SW480 (cell line): ENCODE measurements at regions not wholly inside any gene's neighbourhood (a gene's known extent, or its start where the extent isn't known, plus 50 kb on each side); places are given as distances from the start of the nearest gene placed in this dataset.
"Not testable (repeated sequence)": the region's sequence is repeated elsewhere in the genome, so short reads cannot be mapped to it uniquely, and the experiment has no call there.

Experiments
- DNase-seq: peaks from one replicate; pipeline ENCODE4 v3.0.0-alpha.2; 2016; ENCODE audit warnings: low spot score

DNA sequence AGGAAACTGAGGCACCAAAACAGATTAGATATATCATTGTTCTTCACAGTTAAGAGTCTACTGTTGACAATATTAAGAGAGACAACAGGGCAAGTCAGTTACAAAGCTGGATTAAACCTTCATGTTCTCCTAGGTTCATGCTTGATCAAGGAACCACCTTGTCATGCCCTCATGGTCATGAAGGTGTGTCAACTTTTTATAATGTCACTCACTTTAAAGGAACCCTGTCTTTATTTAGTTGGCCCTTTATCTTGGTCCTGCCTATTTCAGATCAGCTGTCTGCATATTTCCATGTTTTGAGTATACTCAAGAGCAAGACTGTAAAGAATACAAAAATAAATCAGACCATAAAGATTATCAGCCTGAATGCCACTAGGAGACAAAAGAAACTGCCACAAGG lies 140.2 kb upstream of the FAM241A start:
- DNase-seq: no peak

DNA sequence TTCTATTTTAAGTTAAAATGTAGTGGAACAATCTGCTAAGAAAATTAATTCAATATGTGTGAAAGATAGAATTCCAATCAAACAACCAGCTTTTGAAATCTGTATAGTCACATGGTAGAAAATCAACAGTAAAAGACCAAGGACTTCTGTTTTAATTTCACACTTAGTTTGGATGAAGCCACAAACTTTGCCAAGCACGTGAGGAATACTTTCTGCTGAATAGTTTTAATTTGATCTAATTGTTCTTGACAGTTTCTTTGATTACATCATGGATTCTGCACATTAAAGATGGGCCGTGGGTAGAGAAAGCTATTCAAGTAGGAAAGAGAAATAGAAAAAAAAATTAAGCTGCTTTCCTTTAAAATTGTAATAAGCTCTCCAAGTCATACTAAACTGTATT lies 137.9 kb upstream of the FAM241A start:
- no peak for DNase-seq

DNA sequence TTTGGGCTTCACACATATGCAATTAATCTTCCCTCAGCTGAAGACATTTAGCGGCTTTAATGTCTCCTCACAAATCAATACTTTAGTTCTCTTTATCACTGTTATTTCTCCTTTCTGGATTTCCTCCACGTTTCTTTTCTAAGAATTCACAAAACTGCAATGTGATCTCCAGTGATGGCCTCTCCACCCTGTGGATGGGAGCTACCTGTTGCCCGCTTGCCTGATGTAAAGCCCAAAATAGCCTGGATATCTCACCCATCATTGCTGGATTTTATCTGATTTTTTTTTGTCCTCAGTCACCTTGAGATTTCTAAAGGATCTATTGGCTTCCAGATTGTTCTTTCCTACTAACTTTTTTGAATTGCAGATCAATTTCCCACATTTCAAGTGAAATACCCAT lies 129.3 kb upstream of the FAM241A start:
- DNase-seq: no peak

DNA sequence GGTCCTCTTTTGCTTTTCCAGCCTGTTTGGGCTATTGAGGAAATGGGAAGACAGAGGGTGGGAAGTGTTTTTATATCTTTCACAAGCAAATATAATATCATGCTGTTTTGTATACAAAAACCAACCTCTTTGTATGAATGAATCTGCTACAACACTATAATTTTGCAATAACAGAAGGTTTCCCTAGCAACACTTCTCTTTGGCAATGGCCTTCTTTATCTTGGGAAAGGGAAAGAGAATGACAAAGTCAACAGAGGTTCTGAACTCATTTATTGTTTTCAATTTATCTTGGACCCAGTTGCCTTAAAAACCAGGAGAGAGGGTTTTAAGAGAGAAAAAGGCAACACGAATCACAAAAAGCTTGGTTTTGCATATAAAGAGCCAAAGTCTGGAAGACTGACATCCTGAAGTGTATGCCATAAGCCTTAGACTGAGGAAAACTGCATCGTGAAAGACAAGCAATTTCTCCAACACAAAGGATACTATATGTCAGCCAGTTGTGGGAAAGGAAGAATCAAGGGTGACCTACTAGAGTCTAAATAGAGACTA lies 121.8 kb upstream of the FAM241A start:
- no peak for DNase-seq

DNA sequence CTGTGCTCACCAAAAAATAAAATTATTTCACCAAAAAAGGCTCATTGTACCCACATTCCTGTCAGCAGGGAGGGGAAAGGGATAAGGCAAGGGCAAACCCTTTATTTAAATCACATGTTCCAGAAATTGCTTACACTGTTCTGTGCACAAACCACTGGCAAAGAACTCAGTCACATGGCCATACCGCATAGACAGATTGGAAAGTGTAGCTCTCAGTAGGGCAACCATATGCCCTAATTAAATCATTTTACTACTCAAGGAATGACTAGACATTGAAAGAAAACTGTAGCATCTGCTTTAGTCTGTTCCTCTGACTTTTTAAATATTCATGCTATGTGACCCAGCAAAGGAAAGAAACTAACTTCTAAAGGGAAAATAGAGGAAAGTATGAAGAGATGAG lies 119.2 kb upstream of the FAM241A start:
- DNase-seq: no peak

DNA sequence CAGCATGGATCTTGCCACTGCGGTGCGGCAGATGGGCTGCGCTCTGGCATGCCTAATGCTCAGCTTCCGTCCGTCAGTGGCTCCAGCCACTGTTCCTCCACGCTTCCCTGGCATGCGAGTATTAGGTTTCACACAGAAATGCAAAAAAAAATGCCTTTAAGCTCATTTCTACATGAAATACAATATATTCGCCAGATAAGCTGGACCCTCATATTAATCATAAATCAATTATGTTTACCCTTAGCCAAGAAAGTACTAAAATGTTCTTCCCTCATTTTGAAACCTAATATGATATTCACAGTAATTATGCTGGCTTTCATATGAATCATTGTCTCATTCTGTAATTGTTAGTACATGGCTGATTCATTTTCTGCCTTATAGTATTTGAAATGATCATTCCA lies 115.5 kb upstream of the FAM241A start:
- no peak for DNase-seq

DNA sequence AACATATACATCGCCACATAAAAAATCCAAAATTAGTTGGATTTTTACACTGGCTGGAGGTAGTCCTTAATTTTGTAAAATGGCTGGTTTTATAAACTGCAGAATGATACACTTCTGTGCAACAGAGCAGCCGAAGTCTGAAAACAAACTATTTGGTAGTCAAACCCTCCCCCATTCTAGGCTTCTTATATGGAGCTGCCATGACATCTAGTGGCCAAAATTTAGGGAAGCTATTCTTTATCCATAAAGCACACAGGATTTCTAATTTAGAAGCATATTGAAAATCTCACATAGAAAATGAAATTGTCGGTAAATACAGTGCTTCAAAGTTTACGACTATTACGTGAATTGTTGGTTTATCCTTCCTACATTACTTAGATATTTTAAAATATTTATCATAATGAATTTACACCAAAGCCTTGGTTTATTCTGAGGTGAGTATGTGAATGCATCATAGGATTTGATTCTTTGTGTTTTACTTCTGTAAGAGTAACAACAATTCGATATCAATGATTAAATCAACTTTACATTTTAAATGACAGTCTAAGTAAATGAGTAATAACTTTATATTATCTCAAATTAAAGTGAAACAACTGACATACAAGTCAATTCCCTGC lies 113.4 kb upstream of the FAM241A start:
- DNase-seq: peak; percentile 50

DNA sequence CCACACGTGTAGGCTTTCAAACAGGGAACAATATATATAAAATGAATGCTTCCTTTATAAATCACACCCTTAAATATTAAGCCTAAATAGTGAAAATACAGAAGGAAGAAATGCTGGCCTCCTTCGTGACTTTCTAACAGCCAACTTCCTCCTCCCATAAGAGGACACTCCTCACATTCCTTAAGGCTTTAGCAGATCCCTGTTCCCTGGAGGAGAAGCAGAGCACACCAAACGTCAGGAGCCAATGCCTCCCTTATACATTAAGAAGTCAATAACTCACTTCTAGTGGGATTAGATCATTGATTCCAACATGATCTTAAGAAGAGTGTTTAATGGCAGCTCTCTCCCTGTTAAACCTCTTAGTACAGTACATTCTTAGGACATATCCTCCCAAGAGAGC lies 108.4 kb upstream of the FAM241A start:
- no peak for DNase-seq

DNA sequence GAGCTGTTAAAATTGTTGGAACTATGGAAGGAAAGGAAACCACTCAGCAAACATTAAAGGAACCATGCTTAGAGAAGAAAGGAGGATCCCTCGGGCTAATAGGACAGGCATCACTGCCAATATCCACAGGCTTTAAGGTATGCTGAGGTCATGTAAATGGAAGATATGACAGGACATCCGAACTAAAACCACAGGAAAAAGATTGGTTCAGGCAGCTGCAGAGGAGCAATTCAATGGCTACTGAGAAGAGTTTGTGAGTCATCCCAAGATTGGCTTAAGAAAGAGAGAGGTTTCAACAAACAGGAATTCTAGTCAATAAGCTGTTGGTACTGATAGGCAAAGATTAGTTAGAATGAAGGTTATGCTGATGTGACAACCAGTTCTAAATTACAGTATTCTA lies 106.4 kb upstream of the FAM241A start:
- no peak for DNase-seq

DNA sequence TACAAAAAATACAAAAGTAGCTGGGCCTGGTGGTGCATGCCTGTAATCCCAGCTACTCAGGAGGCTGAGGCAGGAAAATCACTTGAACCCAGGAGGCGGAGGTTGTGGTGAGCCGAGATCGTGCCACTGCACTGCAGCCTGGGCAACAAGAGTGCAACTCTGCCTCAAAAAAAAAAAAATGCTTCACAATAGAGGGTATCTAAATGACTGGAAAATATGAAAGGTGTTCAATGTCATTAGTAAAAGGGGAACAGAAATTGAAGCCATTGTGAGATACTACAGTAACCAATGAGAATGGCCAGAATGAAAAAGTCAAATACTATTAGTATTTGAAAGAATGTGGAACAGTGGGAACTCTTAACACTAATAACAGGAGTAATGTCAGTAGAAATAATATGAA lies 96.1 kb upstream of the FAM241A start:
- DNase-seq: not testable (repeated sequence)

DNA sequence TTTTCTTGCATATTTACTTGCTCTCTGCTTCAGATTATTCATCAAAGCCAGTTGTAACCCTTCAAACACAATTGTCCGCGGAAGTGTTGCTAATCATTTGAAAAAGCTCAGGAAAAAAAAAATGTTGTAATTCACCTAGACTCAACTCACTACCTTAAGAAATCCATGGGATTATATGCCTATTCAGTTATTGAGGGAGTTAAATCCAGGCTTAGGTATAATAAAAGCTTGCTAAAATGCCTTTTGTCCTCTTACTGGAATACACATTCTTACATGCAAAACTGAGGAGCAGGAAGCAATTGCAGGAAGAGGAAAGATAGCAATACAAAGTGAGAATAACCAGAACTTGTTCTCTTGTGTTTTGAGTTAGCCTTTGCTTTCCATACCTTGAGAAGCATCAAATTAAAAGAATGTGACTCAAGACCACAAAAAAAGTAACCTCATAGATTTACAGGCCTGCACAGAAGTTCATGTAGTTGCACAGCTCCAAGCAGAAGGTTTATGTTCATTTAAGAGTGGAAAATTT lies 91.4 kb upstream of the FAM241A start:
- DNase-seq: no peak

DNA sequence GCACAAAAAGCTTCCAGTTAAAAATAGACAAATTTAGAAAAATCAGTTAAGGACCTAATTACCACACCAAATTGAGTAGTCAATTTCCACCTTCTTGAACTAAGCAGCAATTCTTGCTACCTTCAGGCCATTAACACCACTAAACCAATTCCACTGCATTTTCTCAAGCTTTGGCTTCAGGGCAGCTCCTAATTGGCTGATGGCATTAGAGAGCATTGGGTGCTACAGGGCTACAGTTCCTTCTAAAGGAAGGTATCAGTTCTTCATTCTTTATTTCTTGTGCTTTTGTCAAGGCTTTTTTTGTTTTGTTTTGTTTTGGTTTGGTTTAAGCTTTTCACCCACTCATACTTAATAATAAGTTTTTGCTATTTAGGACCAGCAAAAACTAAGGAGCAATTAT lies 90.2 kb upstream of the FAM241A start:
- DNase-seq: no peak

DNA sequence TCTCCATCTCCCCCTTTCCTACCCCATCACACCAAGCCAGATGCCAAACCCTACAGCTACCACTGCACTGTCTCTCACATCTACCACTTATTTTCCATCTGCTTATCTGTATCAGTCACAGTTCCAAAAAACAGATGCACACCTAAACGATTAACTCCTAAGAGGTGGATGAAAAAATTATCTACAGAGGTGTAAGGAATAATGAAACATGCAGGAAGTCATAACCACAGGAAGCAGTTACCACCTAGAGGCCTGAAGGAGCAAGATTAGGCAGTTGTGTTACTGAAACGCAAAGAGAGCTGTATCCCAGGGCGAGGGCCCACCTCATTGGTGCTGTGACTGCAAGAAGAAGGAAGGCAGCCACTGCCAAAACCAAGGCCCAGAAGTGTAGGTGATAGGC lies 87.8 kb upstream of the FAM241A start:
- no peak for DNase-seq

DNA sequence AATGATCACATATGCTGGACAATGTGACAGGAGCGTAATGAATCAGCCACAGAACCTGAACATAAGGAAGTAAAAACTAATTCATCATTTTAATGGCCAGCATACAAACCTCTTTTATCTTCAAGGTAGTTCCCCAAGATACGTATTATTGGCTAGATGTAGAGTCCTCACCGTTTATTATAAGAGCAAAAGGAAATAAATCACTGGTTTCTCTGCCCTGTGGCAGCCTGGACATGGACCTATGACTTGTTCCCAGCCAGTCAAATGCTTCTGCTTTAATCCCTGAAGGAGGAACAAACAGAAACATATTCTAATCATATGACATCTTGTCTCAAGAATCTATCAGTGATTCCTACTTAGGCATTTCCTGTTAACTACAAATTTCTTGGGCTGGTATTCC lies 86.8 kb upstream of the FAM241A start:
- DNase-seq: no peak

DNA sequence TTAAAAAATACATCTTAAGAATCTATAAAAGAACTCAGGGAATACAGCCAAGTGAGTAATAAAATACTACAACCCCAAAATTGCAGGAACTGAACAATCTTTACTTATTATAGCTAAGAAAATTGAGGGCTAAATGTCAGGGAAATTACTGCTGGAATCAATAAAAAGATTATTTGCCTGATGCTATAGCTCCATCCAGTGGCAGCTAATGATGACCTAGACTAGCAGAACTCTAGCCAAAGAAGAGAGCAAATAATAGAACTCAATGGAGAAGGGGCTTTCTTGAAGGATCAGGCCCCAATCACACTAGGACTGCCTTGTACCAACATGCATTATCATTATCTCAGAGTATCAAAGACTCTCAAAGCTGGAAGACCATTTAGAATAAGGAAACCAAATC lies 85.0 kb upstream of the FAM241A start:
- peak; percentile 2 for DNase-seq

DNA sequence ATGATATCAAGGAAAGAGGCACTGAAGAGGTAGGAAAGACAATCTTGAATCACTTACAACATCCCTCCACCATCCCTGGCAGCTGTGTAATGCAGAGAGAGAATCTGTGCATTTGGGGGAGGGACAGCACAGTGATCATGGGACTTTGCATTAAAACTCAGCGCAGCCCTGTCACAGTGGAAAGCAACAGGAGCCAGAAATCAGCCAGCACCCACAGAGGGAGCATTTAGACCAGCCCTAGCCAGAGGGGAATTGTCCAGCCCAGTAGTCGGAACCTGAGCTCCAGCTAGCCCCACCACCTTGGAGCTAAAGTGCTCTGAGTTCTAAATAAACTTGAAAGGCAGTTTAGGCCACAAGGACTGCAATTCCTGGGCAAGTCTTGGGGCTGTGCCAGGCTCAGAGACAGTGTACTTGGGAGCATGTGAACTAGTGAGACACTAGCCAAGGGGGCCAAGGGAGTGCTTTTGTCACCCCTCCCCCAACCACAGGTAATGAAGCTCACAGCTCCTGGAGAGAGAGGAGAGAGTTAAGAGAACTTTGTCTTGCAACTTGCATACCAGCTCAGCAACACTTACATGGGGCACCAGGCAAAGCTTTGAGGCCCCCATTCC lies 83.9 kb upstream of the FAM241A start:
- no peak for DNase-seq

DNA sequence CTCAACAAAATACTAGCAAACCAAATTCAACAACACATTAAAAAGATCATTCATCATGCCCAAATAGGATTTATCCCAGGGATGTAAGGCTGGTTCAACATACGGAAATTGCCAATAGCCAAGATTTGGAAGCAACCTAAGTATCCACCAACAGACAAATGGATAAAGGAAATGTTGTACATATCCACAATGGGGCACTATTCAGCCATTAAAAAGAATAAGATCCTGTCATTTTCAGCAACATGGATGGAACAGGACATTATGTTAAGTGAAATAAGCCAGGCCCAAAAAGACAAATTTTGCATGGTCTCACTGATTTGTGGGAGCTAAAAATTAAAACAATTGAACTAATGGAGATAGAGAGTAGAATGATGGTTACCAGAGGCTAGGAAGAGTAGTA lies 82.0 kb upstream of the FAM241A start:
- DNase-seq: no peak

DNA sequence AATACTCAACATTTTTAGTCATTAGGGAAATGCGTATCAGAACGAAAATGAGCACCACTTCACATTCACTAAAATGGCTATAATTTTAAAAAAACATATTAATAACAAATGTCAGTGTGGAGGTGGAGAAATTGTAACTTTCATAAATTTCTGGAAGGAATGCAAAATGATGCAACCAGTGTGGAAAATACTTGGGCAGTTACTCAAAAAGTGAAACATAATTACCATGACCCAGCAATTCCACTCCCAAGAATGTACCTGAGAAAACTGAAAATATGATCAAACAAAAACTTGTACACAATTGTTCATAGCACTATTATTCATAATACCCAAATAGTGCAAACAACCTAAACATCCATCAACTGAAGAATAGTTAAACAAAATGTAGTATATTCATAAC lies 76.1 kb upstream of the FAM241A start:
- no peak for DNase-seq

DNA sequence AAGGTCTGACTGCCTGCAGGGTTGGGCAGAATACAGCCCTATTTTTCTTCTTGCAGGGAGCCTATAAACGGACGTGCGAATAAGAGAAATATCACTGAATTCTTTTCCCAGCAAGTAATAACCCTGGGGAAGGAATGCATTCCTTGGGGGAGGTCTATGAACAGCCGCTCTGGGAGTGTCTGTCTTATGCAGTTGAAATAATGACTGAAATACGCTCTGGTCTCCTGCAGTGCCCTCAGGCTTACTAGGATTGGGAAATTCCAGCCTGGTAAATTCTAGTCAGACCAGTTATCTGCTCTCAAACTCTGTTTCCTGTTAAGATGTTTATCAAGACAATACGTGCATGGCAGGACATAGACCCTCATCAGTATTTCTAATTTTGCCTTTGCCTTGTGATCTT lies 72.1 kb upstream of the FAM241A start:
- DNase-seq: no peak

DNA sequence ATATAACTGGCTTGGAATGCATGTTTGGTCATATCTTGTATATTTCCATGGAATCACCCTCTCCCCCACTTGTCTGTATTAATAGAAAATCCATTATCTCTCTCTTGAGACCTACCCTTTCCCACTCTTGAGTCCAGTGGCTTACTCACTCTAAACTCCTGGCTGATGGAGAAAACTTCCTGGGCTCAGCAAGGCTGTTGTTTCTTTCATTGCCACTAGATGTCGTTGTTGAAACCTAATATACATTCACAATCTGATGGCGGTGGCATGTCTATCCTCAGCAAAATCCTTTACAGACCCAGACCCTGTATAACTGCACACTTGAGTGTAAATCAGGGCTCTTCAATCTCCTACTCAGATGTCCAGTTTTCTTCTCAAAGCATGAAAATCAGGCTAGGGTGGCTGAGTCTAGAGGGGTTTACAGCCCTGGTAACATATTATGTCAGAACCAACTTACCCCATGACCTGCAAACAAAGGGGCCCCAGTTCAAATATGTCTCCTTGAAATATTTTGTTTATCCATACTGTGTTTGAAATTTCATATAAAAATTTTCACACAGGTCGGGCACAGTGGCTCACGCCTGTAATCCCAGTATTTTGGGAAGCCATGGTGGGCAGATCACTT lies 70.0 kb upstream of the FAM241A start:
- peak; percentile 54 for DNase-seq

DNA sequence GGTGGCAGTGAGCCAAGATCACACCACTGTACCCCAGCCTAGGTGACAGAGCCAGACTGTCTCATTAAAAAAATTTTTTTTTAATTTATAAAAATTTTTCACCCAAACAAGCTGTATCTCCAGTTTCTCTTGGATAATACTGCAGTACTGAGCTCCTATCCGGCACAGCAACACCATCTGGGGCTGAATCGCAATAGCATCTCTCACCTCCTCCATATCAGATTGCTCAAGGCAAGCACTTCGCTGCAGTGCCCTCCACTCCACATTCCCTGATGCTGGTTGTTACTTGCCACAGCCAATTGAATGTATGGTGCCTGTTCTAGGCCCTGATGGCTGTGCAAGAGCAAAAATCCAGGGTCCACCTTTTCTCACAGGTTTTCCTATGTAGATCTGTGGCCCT lies 69.3 kb upstream of the FAM241A start:
- no peak for DNase-seq

DNA sequence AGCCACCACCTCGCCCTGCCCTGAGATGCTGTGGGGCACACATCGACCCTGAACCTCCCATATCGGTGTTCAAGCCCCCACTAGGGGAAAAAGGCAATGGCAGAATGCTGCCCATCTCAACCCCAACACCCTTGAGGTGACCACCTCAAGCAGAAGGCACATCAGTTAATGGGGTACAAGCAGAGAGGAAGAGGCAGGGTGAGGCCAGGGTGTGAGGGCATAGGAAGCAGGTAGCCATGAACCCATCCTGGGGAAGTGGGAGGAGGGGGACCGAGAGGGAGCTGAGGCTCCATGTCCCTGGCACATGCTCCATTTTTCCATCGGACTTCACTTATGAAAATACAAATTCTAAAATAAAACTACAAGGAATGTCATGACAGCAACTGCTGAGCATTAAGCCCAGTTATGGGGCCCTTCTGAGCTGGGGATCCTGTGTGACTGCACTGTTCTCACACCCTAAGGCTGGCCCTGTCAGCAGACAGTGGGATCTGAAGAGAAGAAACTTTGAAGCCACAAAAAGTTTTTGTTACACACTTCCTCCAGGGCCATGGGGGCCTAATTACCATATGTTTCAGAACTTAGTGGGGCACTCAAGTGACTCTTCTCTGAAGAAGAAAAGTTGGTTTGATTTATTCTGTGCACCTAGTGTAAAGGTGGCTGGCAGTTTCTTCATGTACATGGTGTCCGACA lies 68.2 kb upstream of the FAM241A start:
- DNase-seq: no peak

DNA sequence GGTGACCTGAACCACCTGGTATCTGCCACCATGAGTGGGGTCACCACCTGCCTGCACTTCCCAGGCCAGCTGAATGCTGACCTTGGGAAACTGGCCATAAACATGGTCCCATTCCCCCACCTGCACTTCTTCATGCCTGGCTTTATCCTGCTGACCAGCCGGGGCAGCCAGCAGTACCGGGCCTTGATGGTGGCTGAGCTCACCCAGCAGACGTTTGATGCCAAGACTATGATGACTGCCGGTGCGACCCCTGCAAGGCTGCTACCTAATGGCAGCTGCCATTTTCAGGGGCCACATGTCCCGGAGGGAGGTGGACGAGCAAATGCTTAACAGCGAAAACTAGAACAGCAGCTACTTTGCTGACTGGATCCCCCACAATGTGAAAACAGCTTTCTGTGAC lies 67.5 kb upstream of the FAM241A start:
- DNase-seq: no peak
